ENCODE measurements at regions not wholly inside any gene's neighbourhood (a gene's known extent, or its start where the extent isn't known, plus 50 kb on each side); places are given as distances from the start of the nearest gene placed in this dataset.

GRCh38 chr4:165743422-165743821 is 129.6 kb upstream of the TLL1 start:
- TF ChIP-seq POLR2A (IDR thresholded peaks at IDR 0.05; ENCODE audit: low read length) (no peak), GATA1 (IDR thresholded peaks at IDR 0.05; ENCODE audit: low read depth, low read length) (no peak)

Data from erythroblast (primary cell).